ENCODE measurements at regions not wholly inside any gene's neighbourhood (a gene's known extent, or its start where the extent isn't known, plus 50 kb on each side); places are given as distances from the start of the nearest gene placed in this dataset.

DNA sequence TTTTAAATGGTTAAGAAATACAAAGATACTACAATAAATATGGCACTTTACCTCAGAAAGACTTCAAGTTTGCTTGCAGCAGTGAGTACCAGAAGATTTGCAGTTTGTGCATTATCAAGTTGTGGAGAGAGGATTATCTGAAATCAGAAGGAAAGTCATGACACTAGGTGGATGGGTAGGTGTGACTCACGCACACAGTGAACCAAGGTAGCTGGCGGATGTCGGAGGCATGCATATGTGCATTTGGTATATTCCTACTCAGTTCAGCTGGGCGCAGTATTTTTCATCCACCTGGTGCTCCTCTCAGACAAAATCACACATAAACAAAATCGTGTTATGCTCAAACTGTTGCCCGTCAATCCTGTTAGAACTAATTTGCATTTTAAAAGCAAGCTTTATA lies 351.0 kb downstream of the IGSF11 start:
- no peak overlapping the region for H3K4me3 ChIP-seq
- TF ChIP-seq CTCF (IDR thresholded peaks at IDR 0.05): no peak
- DNase-seq (ENCODE audit: low spot score): no peak
- no peak overlapping the region for H3K27ac ChIP-seq

DNA sequence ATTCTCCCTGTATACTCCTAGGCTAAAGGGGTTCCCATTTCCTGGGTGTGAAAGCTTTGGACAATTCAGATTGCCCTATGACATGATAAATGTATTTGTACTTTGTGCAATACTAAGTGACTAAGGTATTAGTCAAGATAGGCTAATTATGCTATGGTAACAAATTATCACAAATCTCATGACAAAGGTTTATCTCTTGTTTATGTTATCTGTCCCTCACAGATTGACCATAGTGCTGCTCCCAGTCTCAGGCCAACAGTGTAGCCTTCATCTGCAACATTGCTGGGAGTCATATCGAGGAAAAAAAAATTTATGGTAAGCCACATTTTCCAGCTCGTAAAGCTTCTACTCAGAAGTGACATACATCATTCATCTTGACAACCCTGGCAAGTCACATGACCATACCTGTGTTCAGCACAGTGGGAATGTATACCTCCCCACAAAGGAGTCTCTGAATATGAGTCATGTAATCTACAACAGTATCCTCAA lies 346.2 kb downstream of the IGSF11 start:
- no peak for TF ChIP-seq CTCF (IDR thresholded peaks at IDR 0.05)
- Histone ChIP-seq H3K4me3 (no peak overlapping the region), H3K27ac (no peak overlapping the region)
- no peak for DNase-seq (ENCODE audit: low spot score)

GRCh38 chr3:118692416-118692815 lies 342.2 kb downstream of the IGSF11 start:
- Histone ChIP-seq H3K4me3 (no peak overlapping the region), H3K27ac (no peak overlapping the region)
- no peak for DNase-seq (ENCODE audit: low spot score)
- no peak for TF ChIP-seq CTCF (IDR thresholded peaks at IDR 0.05)

DNA sequence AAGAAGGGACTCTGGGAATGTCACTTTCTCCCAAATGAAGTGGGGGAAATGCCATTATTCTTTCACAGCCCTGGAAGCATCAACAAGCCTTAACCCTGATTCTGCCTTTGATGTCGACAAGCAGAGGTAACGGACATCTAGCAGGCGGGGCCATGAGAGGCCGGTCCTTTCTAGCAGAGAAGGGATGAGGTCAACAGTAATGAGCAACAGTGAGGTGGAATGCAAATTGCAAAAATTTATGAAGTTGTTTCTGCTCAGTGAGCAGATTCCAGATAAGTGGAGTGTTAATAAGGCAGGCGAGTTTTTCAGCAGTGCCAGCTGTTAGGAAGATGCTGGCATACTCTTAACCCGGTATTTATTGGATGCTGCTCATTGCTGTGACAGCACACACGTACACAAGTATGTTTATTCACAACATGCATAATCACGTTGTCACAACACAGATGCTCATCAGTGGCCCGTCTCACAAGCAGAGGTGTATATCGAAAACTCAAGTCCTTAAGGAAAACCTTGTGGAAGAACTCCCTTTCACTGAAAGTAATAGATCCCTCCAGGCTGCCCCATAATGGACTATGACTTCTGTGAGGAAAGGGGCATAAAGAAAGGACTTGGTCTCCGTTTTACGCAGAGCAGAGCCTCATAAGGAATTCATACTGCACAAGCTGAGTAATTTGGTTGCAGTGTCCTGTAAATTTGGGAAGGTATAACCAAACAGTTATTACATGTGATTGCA lies 329.0 kb downstream of the IGSF11 start:
- TF ChIP-seq CTCF (IDR thresholded peaks at IDR 0.05): no peak
- Histone ChIP-seq H3K4me3 (no peak overlapping the region), H3K27ac (no peak overlapping the region)
- DNase-seq (ENCODE audit: low spot score): no peak

- no peak for DNase-seq (ENCODE audit: low spot score)
- H3K27ac ChIP-seq: no peak overlapping the region
- no peak for TF ChIP-seq CTCF (IDR thresholded peaks at IDR 0.05)
- H3K4me3 ChIP-seq: no peak overlapping the region
These were observed 326.7 kb downstream of the IGSF11 start for GRCh38 chr3:118707991-118708390.

- no peak overlapping the region for H3K27ac ChIP-seq
- TF ChIP-seq CTCF (IDR thresholded peaks at IDR 0.05): no peak
- no peak for DNase-seq (ENCODE audit: low spot score)
- H3K4me3 ChIP-seq: no peak overlapping the region
These were observed 324.1 kb downstream of the IGSF11 start for GRCh38 chr3:118710532-118710931.

- Histone ChIP-seq H3K27ac (no peak overlapping the region), H3K4me3 (no peak overlapping the region)
- no peak for DNase-seq (ENCODE audit: low spot score)
- TF ChIP-seq CTCF (IDR thresholded peaks at IDR 0.05): no peak
These were observed 321.0 kb downstream of the IGSF11 start for GRCh38 chr3:118713502-118714207.

Data from coronary artery (tissue), 2 donors.